ENCODE measurements at regions not wholly inside any gene's neighbourhood (a gene's known extent, or its start where the extent isn't known, plus 50 kb on each side); places are given as distances from the start of the nearest gene placed in this dataset.
A peak's percentile ranks its signal among the peaks of the same experiment; 100 is the strongest.

GRCh38 chr10:123521076-123521475, 145.1 kb upstream of the GPR26 start:
- no peak overlapping the region for H3K27ac ChIP-seq (replicated peaks in 1 of 4)
- DNase-seq (ENCODE audit: extremely low spot score) = peak; percentile 88
- TF ChIP-seq POLR2AphosphoS5 (IDR thresholded peaks at IDR 0.05) (no peak), EP300 (IDR thresholded peaks at IDR 0.05) (no peak), CTCF (IDR thresholded peaks at IDR 0.05) (no peak), POLR2A (IDR thresholded peaks at IDR 0.05; ENCODE audit: low read depth) (no peak)
- no peaks in the 10 kb centered on the region for H3K9me3 ChIP-seq
- peaks cover 0 to 15% (median 0%) of the 10 kb centered on the region in 4 donors for H3K27me3 ChIP-seq
- H3K4me1 ChIP-seq = no peaks in the 10 kb centered on the region
- WGBS = 90% methylated on average over 3 of the region's 3 CpGs
- H3K4me3 ChIP-seq = no peak overlapping the region
- no peaks in the 10 kb centered on the region for H3K36me3 ChIP-seq
- intact Hi-C loops (cut with DNase I) = no loop called here

GRCh38 chr10:123521556-123521955, 144.6 kb upstream of the GPR26 start:
- no peaks in the 10 kb centered on the region for H3K36me3 ChIP-seq
- H3K27me3 ChIP-seq = peaks cover 0 to 15% (median 0%) of the 10 kb centered on the region in 4 donors
- H3K27ac ChIP-seq (replicated peaks in 1 of 4) = no peak overlapping the region
- peak; percentile 83 for DNase-seq (ENCODE audit: extremely low spot score)
- H3K9me3 ChIP-seq = no peaks in the 10 kb centered on the region
- TF ChIP-seq EP300 (IDR thresholded peaks at IDR 0.05) (no peak), CTCF (IDR thresholded peaks at IDR 0.05) (no peak), POLR2A (IDR thresholded peaks at IDR 0.05; ENCODE audit: low read depth) (no peak), POLR2AphosphoS5 (IDR thresholded peaks at IDR 0.05) (no peak)
- no peak overlapping the region for H3K4me3 ChIP-seq
- 50% methylated on average over 2 of the region's 6 CpGs for WGBS
- intact Hi-C loops (cut with DNase I) = no loop called here
- H3K4me1 ChIP-seq = no peaks in the 10 kb centered on the region

- Histone ChIP-seq H3K4me3 (no peak overlapping the region), H3K27me3 (peaks cover 0 to 13% (median 0%) of the 10 kb centered on the region in 4 donors), H3K27ac (replicated peaks in 1 of 4) (no peak overlapping the region), H3K36me3 (no peaks in the 10 kb centered on the region), H3K4me1 (no peaks in the 10 kb centered on the region), H3K9me3 (no peaks in the 10 kb centered on the region)
- intact Hi-C loops (cut with DNase I) = no loop called here
- 80% methylated on average over 10 of the region's 10 CpGs for WGBS
- peak; percentile 64 for DNase-seq (ENCODE audit: extremely low spot score)
- TF ChIP-seq POLR2A (IDR thresholded peaks at IDR 0.05; ENCODE audit: low read depth) (no peak), POLR2AphosphoS5 (IDR thresholded peaks at IDR 0.05) (no peak), CTCF (IDR thresholded peaks at IDR 0.05) (no peak), EP300 (IDR thresholded peaks at IDR 0.05) (no peak)
These were observed 143.3 kb upstream of the GPR26 start for GRCh38 chr10:123522702-123523312.

- Histone ChIP-seq H3K4me1 (no peaks in the 10 kb centered on the region), H3K36me3 (no peaks in the 10 kb centered on the region), H3K27me3 (peaks cover 0 to 9% (median 0%) of the 10 kb centered on the region in 4 donors), H3K4me3 (no peak overlapping the region), H3K9me3 (no peaks in the 10 kb centered on the region), H3K27ac (replicated peaks in 1 of 4) (no peak overlapping the region)
- WGBS = 88% methylated on average over 3 of the region's 3 CpGs
- intact Hi-C loops (cut with DNase I) = no loop called here
- no peak for DNase-seq (ENCODE audit: extremely low spot score)
- TF ChIP-seq EP300 (IDR thresholded peaks at IDR 0.05) (no peak), CTCF (IDR thresholded peaks at IDR 0.05) (no peak), POLR2AphosphoS5 (IDR thresholded peaks at IDR 0.05) (no peak), POLR2A (IDR thresholded peaks at IDR 0.05; ENCODE audit: low read depth) (no peak)
These were observed 142.3 kb upstream of the GPR26 start for GRCh38 chr10:123523833-123524232.
